Neural progenitor cell (in vitro differentiated cells): ENCODE measurements at regions not wholly inside any gene's neighbourhood (a gene's known extent, or its start where the extent isn't known, plus 50 kb on each side); places are given as distances from the start of the nearest gene placed in this dataset.

Source experiments
- DNase-seq: peaks from one replicate; pipeline ENCODE4 v3.0.0-alpha.2; 2016; ENCODE audit warnings: low spot score
- H2AFZ ChIP-seq: fragments of 200-600 bp; sonication (generic); replicated peaks from 2 replicates; pipeline ENCODE4 v1.6.1; 2016; ENCODE audit warnings: antibody characterized with exemption
- H3F3A ChIP-seq: fragments of 200-600 bp; sonication (generic); 2 replicates; pipeline ENCODE4 v1.6.1; 2016; ENCODE audit warnings: antibody characterized with exemption, low read depth
- H3K27ac ChIP-seq: fragments of 200-600 bp; sonication (generic); 2 replicates; pipeline ENCODE4 v1.5.1; 2016; ENCODE audit warnings: mild to moderate bottlenecking
- H3K27me3 ChIP-seq: fragments of 200-600 bp; sonication (generic); 2 replicates; pipeline ENCODE4 v1.6.1; 2016; ENCODE audit warnings: mild to moderate bottlenecking, moderate library complexity
- H3K36me3 ChIP-seq: fragments of 200-600 bp; sonication (generic); 2 replicates; pipeline ENCODE4 v1.5.1; 2016
- H3K4me1 ChIP-seq: fragments of 200-600 bp; sonication (generic); 2 replicates; pipeline ENCODE4 v1.6.1; 2016; ENCODE audit warnings: mixed run types
- H3K4me2 ChIP-seq: fragments of 200-600 bp; sonication (generic); 2 replicates; pipeline ENCODE4 v1.6.1; 2016
- H3K4me3 ChIP-seq: fragments of 200-600 bp; sonication (generic); 2 replicates; pipeline ENCODE4 v1.5.1; 2016
- H3K79me2 ChIP-seq: fragments of 200-600 bp; sonication (generic); 2 replicates; pipeline ENCODE4 v1.6.1; 2016; ENCODE audit warnings: low read depth
- H3K9ac ChIP-seq: fragments of 200-600 bp; sonication (generic); 2 replicates; pipeline ENCODE4 v1.6.1; 2016
- H3K9me3 ChIP-seq: fragments of 200-600 bp; sonication (generic); 2 replicates; pipeline ENCODE4 v1.5.1; 2016; ENCODE audit warnings: low read depth
- H4K20me1 ChIP-seq: fragments of 200-600 bp; sonication (generic); 2 replicates; pipeline ENCODE4 v1.6.1; 2016; ENCODE audit warnings: low read depth
- H3K27ac Mint-ChIP-seq: 3 replicates; pipeline ENCODE4 v1.8.0; 2021; ENCODE audit warnings: mixed read lengths
- H3K27me3 Mint-ChIP-seq: 2 replicates; pipeline ENCODE4 v1.8.0; 2022; ENCODE audit warnings: low read depth, mild to moderate bottlenecking, inconsistent platforms, moderate library complexity, mixed read lengths; ENCODE audit not compliant: insufficient read depth
- H3K36me3 Mint-ChIP-seq: 3 replicates; pipeline ENCODE4 v1.8.0; 2021; ENCODE audit warnings: mixed read lengths
- H3K4me1 Mint-ChIP-seq: 3 replicates; pipeline ENCODE4 v1.8.0; 2021; ENCODE audit warnings: mixed read lengths
- H3K4me3 Mint-ChIP-seq: 3 replicates; pipeline ENCODE4 v1.8.0; 2021; ENCODE audit warnings: mild to moderate bottlenecking, moderate library complexity, mixed read lengths
- H3K9me3 Mint-ChIP-seq: 3 replicates; pipeline ENCODE4 v1.8.0; 2020; ENCODE audit warnings: mixed read lengths
- CTCF ChIP-seq: fragments of 200-600 bp; sonication (generic); IDR thresholded peaks from 2 replicates; pipeline ENCODE4 v1.5.1; 2017; ENCODE audit warnings: antibody characterized with exemption, mild to moderate bottlenecking
- EZH2 ChIP-seq: fragments of 200-600 bp; sonication (generic); IDR thresholded peaks from 2 replicates; pipeline ENCODE4 v1.6.1; 2017; ENCODE audit warnings: antibody characterized with exemption, mild to moderate bottlenecking, moderate library complexity
- EZH2phosphoT487 ChIP-seq: fragments of 200-600 bp; sonication (generic); IDR thresholded peaks from 2 replicates; pipeline ENCODE4 v1.6.1; 2017; ENCODE audit warnings: antibody characterized with exemption

DNA sequence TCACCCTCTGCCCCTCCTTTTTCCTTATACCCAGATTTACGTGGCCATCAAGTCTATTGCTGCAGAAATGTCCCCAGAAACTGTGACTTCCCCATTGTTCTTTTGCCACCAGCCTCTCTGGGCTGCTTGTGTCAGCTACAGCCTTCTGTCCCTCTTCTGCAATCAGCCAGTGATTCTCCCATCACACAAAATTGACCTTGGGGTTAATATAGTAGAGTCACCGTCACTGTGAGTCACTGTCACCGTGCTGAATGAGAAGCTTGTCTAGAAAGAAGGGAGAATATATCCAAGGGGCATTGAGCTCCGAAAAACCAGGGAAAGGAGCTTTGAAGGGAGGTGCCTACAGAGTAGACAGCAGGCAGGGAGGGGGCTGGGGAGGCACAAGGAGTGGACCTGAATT lies 290.5 kb downstream of the HAPSTR1 start:
- no peak for DNase-seq
- peaks cover 5% of the 10 kb centered on the region for H3K27me3 Mint-ChIP-seq
- Histone ChIP-seq H3K4me1 (no peaks in the 10 kb centered on the region), H3K27ac (no peak overlapping the region), H2AFZ (no peak overlapping the region), H3K36me3 (no peaks in the 10 kb centered on the region), H3F3A (no peaks in the 10 kb centered on the region), H4K20me1 (no peaks in the 10 kb centered on the region), H3K4me2 (no peak overlapping the region), H3K4me3 (no peak overlapping the region), H3K79me2 (no peaks in the 10 kb centered on the region), H3K27me3 (no peaks in the 10 kb centered on the region), H3K9me3 (no peaks in the 10 kb centered on the region), H3K9ac (no peak overlapping the region)
- H3K4me1 Mint-ChIP-seq, result no peaks in the 10 kb centered on the region
- H3K27ac Mint-ChIP-seq, result no peak overlapping the region
- TF ChIP-seq EZH2phosphoT487, result no peak
- H3K36me3 Mint-ChIP-seq, result no peaks in the 10 kb centered on the region
- peaks cover 2% of the 10 kb centered on the region for H3K9me3 Mint-ChIP-seq
- no peak overlapping the region for H3K4me3 Mint-ChIP-seq

DNA sequence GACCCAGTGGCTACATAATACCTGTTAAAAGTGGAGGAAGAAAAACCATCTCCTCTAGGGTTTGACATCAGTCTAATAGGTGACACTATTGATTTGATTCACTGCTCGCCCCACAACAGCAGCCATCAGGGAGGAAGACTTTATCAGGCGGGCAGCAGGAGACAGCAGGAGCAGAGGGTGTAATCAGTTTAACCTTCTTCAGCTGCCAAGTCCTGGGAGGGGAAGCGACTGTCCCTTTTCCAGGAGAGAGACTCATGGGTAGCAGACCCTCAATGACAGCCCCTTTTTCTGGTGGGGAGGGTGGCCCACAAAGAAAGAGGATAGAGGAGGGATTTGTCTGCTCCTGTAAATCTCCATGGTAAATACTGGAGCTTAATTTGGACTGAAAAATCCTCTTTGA lies 291.8 kb downstream of the HAPSTR1 start:
- H4K20me1 ChIP-seq, result no peaks in the 10 kb centered on the region
- H3K27ac Mint-ChIP-seq, result no peak overlapping the region

DNA sequence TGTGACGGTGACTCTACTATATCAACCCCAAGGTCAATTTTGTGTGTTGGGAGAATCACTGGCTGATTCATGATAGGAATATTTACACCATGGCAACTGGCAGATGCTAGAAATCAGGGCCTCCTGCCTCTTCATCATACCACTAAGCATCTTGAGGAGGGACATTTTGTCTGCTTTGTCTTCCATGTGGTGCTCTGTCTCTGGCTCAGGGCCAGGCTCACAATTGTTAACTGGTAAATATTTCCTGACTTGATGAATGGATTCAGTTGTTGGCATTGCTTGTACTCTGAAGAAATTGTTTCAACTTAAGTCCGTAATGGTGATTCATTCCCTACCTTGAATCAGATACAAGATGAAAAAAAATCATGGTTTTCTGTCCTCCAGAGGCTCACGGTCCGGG lies 292.7 kb downstream of the HAPSTR1 start:
- Histone ChIP-seq H3K9me3 (no peaks in the 10 kb centered on the region), H2AFZ (no peak overlapping the region), H3K79me2 (no peaks in the 10 kb centered on the region), H3K4me2 (no peak overlapping the region), H3F3A (no peaks in the 10 kb centered on the region), H3K27me3 (no peaks in the 10 kb centered on the region), H3K9ac (no peak overlapping the region), H3K4me3 (no peak overlapping the region), H3K36me3 (no peaks in the 10 kb centered on the region), H4K20me1 (no peaks in the 10 kb centered on the region), H3K4me1 (no peaks in the 10 kb centered on the region), H3K27ac (no peak overlapping the region)
- no peak for TF ChIP-seq EZH2
- no peak for TF ChIP-seq EZH2phosphoT487
- no peak for TF ChIP-seq CTCF
- H3K36me3 Mint-ChIP-seq, result no peaks in the 10 kb centered on the region
- H3K27me3 Mint-ChIP-seq, result peaks cover 5% of the 10 kb centered on the region
- H3K27ac Mint-ChIP-seq, result no peak overlapping the region
- H3K9me3 Mint-ChIP-seq, result peaks cover 9% of the 10 kb centered on the region
- DNase-seq, result no peak
- H3K4me1 Mint-ChIP-seq, result no peaks in the 10 kb centered on the region
- H3K4me3 Mint-ChIP-seq, result no peak overlapping the region

More for the DNA sequence above, 291.8 kb downstream of the HAPSTR1 start:
- no peaks in the 10 kb centered on the region for H3K79me2 ChIP-seq
- H3K9me3 ChIP-seq, result no peaks in the 10 kb centered on the region
- no peak overlapping the region for H3K4me2 ChIP-seq
- H2AFZ ChIP-seq, result peak overlapping the region; percentile 27
- Mint-ChIP-seq H3K27me3 (peaks cover 3% of the 10 kb centered on the region), H3K4me1 (no peaks in the 10 kb centered on the region), H3K9me3 (peaks cover 9% of the 10 kb centered on the region), H3K36me3 (no peaks in the 10 kb centered on the region), H3K4me3 (no peak overlapping the region)
- TF ChIP-seq EZH2phosphoT487 (no peak), CTCF (no peak), EZH2 (no peak)
- no peaks in the 10 kb centered on the region for H3F3A ChIP-seq
- DNase-seq, result no peak
- H3K9ac ChIP-seq, result no peak overlapping the region
- H3K4me1 ChIP-seq, result no peaks in the 10 kb centered on the region
- H3K27me3 ChIP-seq, result no peaks in the 10 kb centered on the region
- no peak overlapping the region for H3K4me3 ChIP-seq
- H3K36me3 ChIP-seq, result no peaks in the 10 kb centered on the region
- no peak overlapping the region for H3K27ac ChIP-seq

GRCh38 chr16:9389543-9390207 lies 298.2 kb downstream of the HAPSTR1 start:
- Histone ChIP-seq H3K4me3 (no peak overlapping the region), H3K79me2 (no peaks in the 10 kb centered on the region), H3K27me3 (no peaks in the 10 kb centered on the region), H3K36me3 (no peaks in the 10 kb centered on the region), H3K27ac (no peak overlapping the region), H3K4me1 (peaks cover 21% of the 10 kb centered on the region), H3K9me3 (no peaks in the 10 kb centered on the region), H2AFZ (no peak overlapping the region), H3K9ac (no peak overlapping the region), H3F3A (peaks cover 18% of the 10 kb centered on the region), H4K20me1 (no peaks in the 10 kb centered on the region), H3K4me2 (no peak overlapping the region)
- Mint-ChIP-seq H3K36me3 (no peaks in the 10 kb centered on the region), H3K27ac (no peak overlapping the region), H3K9me3 (peaks cover 16% of the 10 kb centered on the region), H3K4me3 (no peak overlapping the region), H3K27me3 (peaks cover 7% of the 10 kb centered on the region), H3K4me1 (peaks cover 11% of the 10 kb centered on the region)
- TF ChIP-seq CTCF (no peak), EZH2phosphoT487 (no peak), EZH2 (no peak)
- DNase-seq, result no peak
